Liver (tissue), 8 donors: ENCODE measurements at regions not wholly inside any gene's neighbourhood (a gene's known extent, or its start where the extent isn't known, plus 50 kb on each side); places are given as distances from the start of the nearest gene placed in this dataset.

Experiments used
- DNase-seq: peaks from one replicate; pipeline ENCODE4 v3.0.0-alpha.2; 2017; ENCODE audit warnings: low spot score
- H3K27ac ChIP-seq, 2 donors: one replicate each; pipeline ENCODE4 v1.7.0; 2013; ENCODE audit warnings: inconsistent platforms in 2 of 2, low read length in 2 of 2, control low read depth in 1 of 2, low read depth in 1 of 2, mild to moderate bottlenecking in 1 of 2
- H3K27me3 ChIP-seq, 4 donors: one replicate each; pipeline versions ENCODE4 v1.6.1 to v1.7.0; 2013; ENCODE audit warnings: low read length in 3 of 4, inconsistent platforms in 1 of 4, mild to moderate bottlenecking in 1 of 4, moderate library complexity in 1 of 4; ENCODE audit not compliant: control insufficient read depth in 4 of 4, insufficient read depth in 4 of 4
- H3K36me3 ChIP-seq, 4 donors: one replicate each; pipeline versions ENCODE4 v1.6.1 to v1.7.0; 2013; ENCODE audit warnings: low read length in 3 of 4, mild to moderate bottlenecking in 3 of 4, low read depth in 1 of 4, moderate library complexity in 1 of 4; ENCODE audit not compliant: control insufficient read depth in 4 of 4, insufficient read depth in 3 of 4
- H3K4me1 ChIP-seq, 4 donors: one replicate each; pipeline versions ENCODE4 v1.6.1 to v1.7.0; 2013; ENCODE audit warnings: low read length in 3 of 4, mild to moderate bottlenecking in 3 of 4, moderate library complexity in 1 of 4; ENCODE audit not compliant: control insufficient read depth in 4 of 4, insufficient read depth in 4 of 4
- H3K4me3 ChIP-seq, 3 donors: one replicate each; pipeline versions ENCODE4 v1.6.1 to v1.7.0; 2013; ENCODE audit warnings: low read length in 3 of 3, control low read depth in 1 of 3, low read depth in 1 of 3, mild to moderate bottlenecking in 1 of 3
- H3K9ac ChIP-seq, 2 donors: one replicate each; pipeline ENCODE4 v1.7.0; 2013; ENCODE audit warnings: low read length in 2 of 2, mild to moderate bottlenecking in 2 of 2, moderate library complexity in 2 of 2, control low read depth in 1 of 2, low read depth in 1 of 2
- H3K9me3 ChIP-seq, 4 donors: one replicate each; pipeline versions ENCODE4 v1.6.1 to v1.7.0; 2013; ENCODE audit warnings: low read length in 3 of 4; ENCODE audit not compliant: control insufficient read depth in 4 of 4
- EGR1 ChIP-seq, 2 donors: IDR thresholded peaks; 2 replicates each; pipeline ENCODE4 v1.6.1; 2016 to 2018; ENCODE audit warnings: antibody characterized with exemption in 2 of 2, low read depth in 2 of 2
- FOXA1 ChIP-seq: IDR thresholded peaks from 2 replicates; pipeline ENCODE4 v1.6.1; 2016; ENCODE audit warnings: antibody characterized with exemption
- FOXA2 ChIP-seq: IDR thresholded peaks from 2 replicates; pipeline ENCODE4 v1.6.1; 2016; ENCODE audit warnings: antibody characterized with exemption
- GABPA ChIP-seq, 2 donors: IDR thresholded peaks in 1 of 2; conservative IDR thresholded peaks in 1 of 2; 2 replicates each; pipeline ENCODE4 v1.6.1; 2016; ENCODE audit warnings: antibody characterized with exemption in 2 of 2, mild to moderate bottlenecking in 1 of 2, moderate library complexity in 1 of 2
- HNF4A ChIP-seq, 2 donors: conservative IDR thresholded peaks; 2 replicates each; pipeline ENCODE4 v1.6.1; 2016; ENCODE audit warnings: antibody characterized with exemption in 2 of 2, mild to moderate bottlenecking in 2 of 2
- HNF4G ChIP-seq: IDR thresholded peaks from 2 replicates; pipeline ENCODE4 v1.6.1; 2016; ENCODE audit warnings: antibody characterized with exemption
- JUND ChIP-seq, 2 donors: IDR thresholded peaks; 2 replicates each; pipeline ENCODE4 v1.6.1; 2016; ENCODE audit warnings: antibody characterized with exemption in 2 of 2
- MAX ChIP-seq: IDR thresholded peaks from 2 replicates; pipeline ENCODE4 v1.6.1; 2016; ENCODE audit warnings: antibody characterized with exemption
- NR2F2 ChIP-seq: IDR thresholded peaks from 2 replicates; pipeline ENCODE4 v1.6.1; 2016; ENCODE audit warnings: antibody characterized with exemption
- RAD21 ChIP-seq, 2 donors: IDR thresholded peaks; 2 replicates each; pipeline ENCODE4 v1.6.1; 2016; ENCODE audit warnings: antibody characterized with exemption in 2 of 2, mild to moderate bottlenecking in 2 of 2
- RXRA ChIP-seq, 2 donors: IDR thresholded peaks; 2 replicates each; pipeline ENCODE4 v1.6.1; 2017 to 2018; ENCODE audit warnings: antibody characterized with exemption in 2 of 2, mild to moderate bottlenecking in 1 of 2
- SP1 ChIP-seq: IDR thresholded peaks from 2 replicates; pipeline ENCODE4 v1.6.1; 2018; ENCODE audit warnings: antibody characterized with exemption, mild to moderate bottlenecking
- TAF1 ChIP-seq: conservative IDR thresholded peaks from 2 replicates; pipeline ENCODE4 v1.6.1; 2016; ENCODE audit warnings: antibody characterized with exemption, mild to moderate bottlenecking
- YY1 ChIP-seq: IDR thresholded peaks from 2 replicates; pipeline ENCODE4 v1.6.1; 2016; ENCODE audit warnings: antibody characterized with exemption, mild to moderate bottlenecking
- ZBTB33 ChIP-seq: IDR thresholded peaks from 2 replicates; pipeline ENCODE4 v1.6.1; 2016; ENCODE audit warnings: antibody characterized with exemption
- WGBS: extraction: QIAGEN DNeasy Blood & Tissue Kit; methylation state at CpG from one replicate; pipeline ENCODE4 v1.1.7; 2013; 5-methylcytosine and 5-hydroxymethylcytosine counted together
- TF ChIP-seq, protein P1 (sequence below): fragments of 150-350 bp; IDR thresholded peaks from 2 replicates; pipeline ENCODE4 v1.5.1; 2017; ENCODE audit warnings: improper control_type of control experiment, low read depth, low read length; ENCODE audit not compliant: missing input control
- TF ChIP-seq, protein P2 (sequence below): IDR thresholded peaks from 2 replicates; pipeline ENCODE4 v1.6.1; 2016; ENCODE audit warnings: antibody characterized with exemption, mild to moderate bottlenecking
- TF ChIP-seq, protein P3 (sequence below): IDR thresholded peaks from 2 replicates; pipeline ENCODE4 v1.6.1; 2016; ENCODE audit warnings: antibody characterized with exemption
- donor health status: healthy.
- donor health status: healthy.
- donor health status: healthy.
- donor health status: healthy.
- donor health status: healthy.

DNA sequence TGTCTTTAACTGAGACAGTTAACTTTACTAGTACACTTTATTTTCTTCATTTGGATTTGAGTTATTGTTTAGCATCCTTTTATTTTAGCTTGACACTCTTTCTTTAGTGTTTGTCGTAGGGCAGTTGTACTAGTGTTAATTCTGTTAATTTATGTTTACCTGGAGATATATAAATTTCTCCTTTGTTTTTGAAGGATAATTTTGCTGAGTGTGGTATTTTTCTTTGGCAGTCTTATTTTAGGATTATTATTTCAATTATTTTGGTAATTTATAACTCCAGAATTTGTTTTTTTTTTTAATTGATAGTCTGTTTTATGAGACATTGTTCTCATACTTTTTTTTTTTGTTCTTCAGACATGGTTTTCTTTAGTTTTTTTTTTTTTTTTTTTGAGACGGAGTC, 73.8 kb upstream of the CHODL start:
- Histone ChIP-seq H3K27me3 (no peaks in the 10 kb centered on the region), H3K9ac (no peak overlapping the region), H3K27ac (no peak overlapping the region), H3K4me1 (no peaks in the 10 kb centered on the region), H3K9me3 (no peaks in the 10 kb centered on the region), H3K36me3 (no peaks in the 10 kb centered on the region), H3K4me3 (no peak overlapping the region)
- 94% methylated on average over 1 of the region's 2 CpGs for WGBS
- DNase-seq = no peak
- TF ChIP-seq EGR1 (IDR thresholded peaks at IDR 0.05; ENCODE audit: low read depth in 2 of 2) (no peak), FOXA1 (no peak), TAF1 (no peak), JUND (IDR thresholded peaks at IDR 0.05) (no peak), HNF4G (no peak), HNF4A (conservative IDR thresholded peaks at IDR 0.05) (no peak), RXRA (IDR thresholded peaks at IDR 0.05) (no peak), GABPA (IDR thresholded peaks at IDR 0.05 in 1 of 2, conservative IDR thresholded peaks at IDR 0.05 in 1 of 2) (no peak)
- TF ChIP-seq, protein P1, sequence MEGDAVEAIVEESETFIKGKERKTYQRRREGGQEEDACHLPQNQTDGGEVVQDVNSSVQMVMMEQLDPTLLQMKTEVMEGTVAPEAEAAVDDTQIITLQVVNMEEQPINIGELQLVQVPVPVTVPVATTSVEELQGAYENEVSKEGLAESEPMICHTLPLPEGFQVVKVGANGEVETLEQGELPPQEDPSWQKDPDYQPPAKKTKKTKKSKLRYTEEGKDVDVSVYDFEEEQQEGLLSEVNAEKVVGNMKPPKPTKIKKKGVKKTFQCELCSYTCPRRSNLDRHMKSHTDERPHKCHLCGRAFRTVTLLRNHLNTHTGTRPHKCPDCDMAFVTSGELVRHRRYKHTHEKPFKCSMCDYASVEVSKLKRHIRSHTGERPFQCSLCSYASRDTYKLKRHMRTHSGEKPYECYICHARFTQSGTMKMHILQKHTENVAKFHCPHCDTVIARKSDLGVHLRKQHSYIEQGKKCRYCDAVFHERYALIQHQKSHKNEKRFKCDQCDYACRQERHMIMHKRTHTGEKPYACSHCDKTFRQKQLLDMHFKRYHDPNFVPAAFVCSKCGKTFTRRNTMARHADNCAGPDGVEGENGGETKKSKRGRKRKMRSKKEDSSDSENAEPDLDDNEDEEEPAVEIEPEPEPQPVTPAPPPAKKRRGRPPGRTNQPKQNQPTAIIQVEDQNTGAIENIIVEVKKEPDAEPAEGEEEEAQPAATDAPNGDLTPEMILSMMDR = no peak

DNA sequence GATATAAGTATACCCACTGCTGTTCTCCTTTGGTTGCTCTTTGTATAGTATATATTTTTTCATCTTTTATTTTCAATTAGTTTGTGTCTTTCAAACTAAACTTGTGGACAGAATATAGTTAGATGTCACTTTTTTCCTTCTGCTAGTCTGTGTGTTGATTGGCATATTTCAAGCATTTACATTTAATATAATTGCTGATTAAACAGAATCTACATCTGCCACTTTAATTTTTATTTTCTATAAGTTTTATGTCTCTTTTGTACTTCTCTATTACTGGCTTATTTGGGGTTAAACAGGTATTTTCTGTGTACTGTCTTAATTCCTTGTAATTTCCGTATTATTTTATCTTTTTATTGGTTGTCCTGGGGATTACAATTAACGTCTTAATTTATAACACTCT, 74.4 kb upstream of the CHODL start:
- DNase-seq = no peak
- no peak overlapping the region for H3K9ac ChIP-seq
- no peaks in the 10 kb centered on the region for H3K27me3 ChIP-seq
- no peaks in the 10 kb centered on the region for H3K4me1 ChIP-seq
- H3K9me3 ChIP-seq = no peaks in the 10 kb centered on the region
- whole genome bisulfite sequencing = 82% methylated on average over 2 of the region's 2 CpGs
- H3K27ac ChIP-seq = no peak overlapping the region
- TF ChIP-seq SP1 (no peak), TAF1 (no peak), HNF4A (conservative IDR thresholded peaks at IDR 0.05) (no peak), NR2F2 (no peak), EGR1 (IDR thresholded peaks at IDR 0.05; ENCODE audit: low read depth in 2 of 2) (no peak), HNF4G (no peak), ZBTB33 (no peak), FOXA2 (no peak), RAD21 (IDR thresholded peaks at IDR 0.05) (no peak), MAX (no peak), RXRA (IDR thresholded peaks at IDR 0.05) (no peak), YY1 (no peak), JUND (IDR thresholded peaks at IDR 0.05) (no peak), GABPA (IDR thresholded peaks at IDR 0.05 in 1 of 2, conservative IDR thresholded peaks at IDR 0.05 in 1 of 2) (no peak), FOXA1 (no peak)
- TF ChIP-seq, protein P2, sequence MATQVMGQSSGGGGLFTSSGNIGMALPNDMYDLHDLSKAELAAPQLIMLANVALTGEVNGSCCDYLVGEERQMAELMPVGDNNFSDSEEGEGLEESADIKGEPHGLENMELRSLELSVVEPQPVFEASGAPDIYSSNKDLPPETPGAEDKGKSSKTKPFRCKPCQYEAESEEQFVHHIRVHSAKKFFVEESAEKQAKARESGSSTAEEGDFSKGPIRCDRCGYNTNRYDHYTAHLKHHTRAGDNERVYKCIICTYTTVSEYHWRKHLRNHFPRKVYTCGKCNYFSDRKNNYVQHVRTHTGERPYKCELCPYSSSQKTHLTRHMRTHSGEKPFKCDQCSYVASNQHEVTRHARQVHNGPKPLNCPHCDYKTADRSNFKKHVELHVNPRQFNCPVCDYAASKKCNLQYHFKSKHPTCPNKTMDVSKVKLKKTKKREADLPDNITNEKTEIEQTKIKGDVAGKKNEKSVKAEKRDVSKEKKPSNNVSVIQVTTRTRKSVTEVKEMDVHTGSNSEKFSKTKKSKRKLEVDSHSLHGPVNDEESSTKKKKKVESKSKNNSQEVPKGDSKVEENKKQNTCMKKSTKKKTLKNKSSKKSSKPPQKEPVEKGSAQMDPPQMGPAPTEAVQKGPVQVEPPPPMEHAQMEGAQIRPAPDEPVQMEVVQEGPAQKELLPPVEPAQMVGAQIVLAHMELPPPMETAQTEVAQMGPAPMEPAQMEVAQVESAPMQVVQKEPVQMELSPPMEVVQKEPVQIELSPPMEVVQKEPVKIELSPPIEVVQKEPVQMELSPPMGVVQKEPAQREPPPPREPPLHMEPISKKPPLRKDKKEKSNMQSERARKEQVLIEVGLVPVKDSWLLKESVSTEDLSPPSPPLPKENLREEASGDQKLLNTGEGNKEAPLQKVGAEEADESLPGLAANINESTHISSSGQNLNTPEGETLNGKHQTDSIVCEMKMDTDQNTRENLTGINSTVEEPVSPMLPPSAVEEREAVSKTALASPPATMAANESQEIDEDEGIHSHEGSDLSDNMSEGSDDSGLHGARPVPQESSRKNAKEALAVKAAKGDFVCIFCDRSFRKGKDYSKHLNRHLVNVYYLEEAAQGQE = no peak
- TF ChIP-seq, protein P3, sequence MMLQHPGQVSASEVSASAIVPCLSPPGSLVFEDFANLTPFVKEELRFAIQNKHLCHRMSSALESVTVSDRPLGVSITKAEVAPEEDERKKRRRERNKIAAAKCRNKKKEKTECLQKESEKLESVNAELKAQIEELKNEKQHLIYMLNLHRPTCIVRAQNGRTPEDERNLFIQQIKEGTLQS = no peak
- TF ChIP-seq, protein P1 = no peak
- H3K4me3 ChIP-seq = no peak overlapping the region
- no peaks in the 10 kb centered on the region for H3K36me3 ChIP-seq
